Fibroblast of mammary gland (primary cell): ENCODE measurements at regions not wholly inside any gene's neighbourhood (a gene's known extent, or its start where the extent isn't known, plus 50 kb on each side); places are given as distances from the start of the nearest gene placed in this dataset.

ENCODE experiments used
- DNase-seq: peaks from one replicate; pipeline ENCODE4 v3.0.0-alpha.2; 2010; ENCODE audit warnings: low read depth
- H3K4me3 ChIP-seq: 2 replicates; pipeline ENCODE4 v1.5.1; 2011; ENCODE audit warnings: low read depth, mild to moderate bottlenecking, low read length, moderate library complexity; ENCODE audit not compliant: control insufficient read depth
- TF ChIP-seq, protein P1 (sequence below): conservative IDR thresholded peaks from 2 replicates; pipeline ENCODE4 v1.5.1; 2011; ENCODE audit warnings: low read depth, low read length, inconsistent platforms; ENCODE audit not compliant: control insufficient read depth, insufficient read depth

DNA sequence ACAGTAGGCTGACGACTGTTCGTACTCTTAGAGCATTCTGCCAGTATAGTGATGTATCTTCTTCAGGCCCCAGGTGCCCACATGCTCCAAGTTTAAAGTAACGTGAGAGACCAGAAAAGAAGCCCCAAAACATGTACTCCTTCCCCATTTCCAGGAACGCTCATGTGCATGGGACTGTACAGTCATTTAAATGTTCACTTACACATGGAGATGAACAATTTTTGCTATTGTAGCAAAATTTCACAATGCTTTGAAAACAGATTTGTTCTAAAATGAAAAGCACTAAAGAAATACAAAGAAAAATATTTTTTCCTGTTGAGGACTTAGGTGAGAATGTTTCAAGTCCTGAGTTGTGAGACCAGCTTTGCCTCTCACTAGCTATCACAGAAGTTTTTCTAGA lies 269.3 kb upstream of the PRDM1 start:
- H3K4me3 ChIP-seq, result no peak overlapping the region
- TF ChIP-seq, protein P1, sequence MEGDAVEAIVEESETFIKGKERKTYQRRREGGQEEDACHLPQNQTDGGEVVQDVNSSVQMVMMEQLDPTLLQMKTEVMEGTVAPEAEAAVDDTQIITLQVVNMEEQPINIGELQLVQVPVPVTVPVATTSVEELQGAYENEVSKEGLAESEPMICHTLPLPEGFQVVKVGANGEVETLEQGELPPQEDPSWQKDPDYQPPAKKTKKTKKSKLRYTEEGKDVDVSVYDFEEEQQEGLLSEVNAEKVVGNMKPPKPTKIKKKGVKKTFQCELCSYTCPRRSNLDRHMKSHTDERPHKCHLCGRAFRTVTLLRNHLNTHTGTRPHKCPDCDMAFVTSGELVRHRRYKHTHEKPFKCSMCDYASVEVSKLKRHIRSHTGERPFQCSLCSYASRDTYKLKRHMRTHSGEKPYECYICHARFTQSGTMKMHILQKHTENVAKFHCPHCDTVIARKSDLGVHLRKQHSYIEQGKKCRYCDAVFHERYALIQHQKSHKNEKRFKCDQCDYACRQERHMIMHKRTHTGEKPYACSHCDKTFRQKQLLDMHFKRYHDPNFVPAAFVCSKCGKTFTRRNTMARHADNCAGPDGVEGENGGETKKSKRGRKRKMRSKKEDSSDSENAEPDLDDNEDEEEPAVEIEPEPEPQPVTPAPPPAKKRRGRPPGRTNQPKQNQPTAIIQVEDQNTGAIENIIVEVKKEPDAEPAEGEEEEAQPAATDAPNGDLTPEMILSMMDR, result no peak
- no peak for DNase-seq

DNA sequence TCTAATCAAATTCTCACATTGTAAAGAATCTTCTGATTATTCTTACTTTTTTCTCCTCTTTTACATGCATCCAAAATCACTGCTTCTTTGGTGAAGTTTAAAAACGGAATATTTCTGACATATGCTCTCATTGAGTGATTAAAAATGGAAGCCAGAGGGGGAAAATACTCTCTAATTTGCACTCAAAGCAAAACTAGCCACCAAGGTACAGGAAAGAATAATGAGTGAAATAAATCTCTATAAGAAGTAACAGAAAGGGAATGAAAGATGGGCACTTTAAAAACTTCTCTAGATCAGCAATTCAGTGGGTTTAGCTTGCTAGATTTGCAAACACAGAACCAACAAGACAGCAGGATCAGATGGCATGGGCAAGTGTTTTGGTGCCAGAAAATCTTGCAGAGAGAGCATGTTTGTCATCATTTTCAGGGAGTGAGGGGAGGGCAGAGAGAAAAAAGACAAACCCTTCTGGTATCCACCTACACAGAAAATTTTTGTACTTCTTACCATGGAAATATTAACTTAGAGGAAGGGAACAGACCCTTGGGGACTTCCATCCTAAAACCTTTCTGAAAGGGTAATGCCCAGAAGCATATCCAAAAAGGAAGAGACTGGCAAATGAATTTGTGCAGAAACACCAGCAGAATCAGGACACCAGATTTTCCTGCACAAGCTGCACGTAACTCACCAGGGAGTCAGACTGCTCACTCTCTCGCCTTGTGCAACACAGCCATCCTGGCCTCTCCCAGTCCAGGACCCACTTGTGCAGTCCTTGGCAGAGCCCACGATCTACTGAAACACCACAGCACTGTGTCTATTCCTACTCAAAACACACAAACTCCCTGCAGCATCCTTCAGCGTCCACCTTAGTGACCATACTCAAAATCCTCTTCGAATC lies 270.2 kb upstream of the PRDM1 start:
- TF ChIP-seq, protein P1, result no peak
- no peak for DNase-seq
- no peak overlapping the region for H3K4me3 ChIP-seq

DNA sequence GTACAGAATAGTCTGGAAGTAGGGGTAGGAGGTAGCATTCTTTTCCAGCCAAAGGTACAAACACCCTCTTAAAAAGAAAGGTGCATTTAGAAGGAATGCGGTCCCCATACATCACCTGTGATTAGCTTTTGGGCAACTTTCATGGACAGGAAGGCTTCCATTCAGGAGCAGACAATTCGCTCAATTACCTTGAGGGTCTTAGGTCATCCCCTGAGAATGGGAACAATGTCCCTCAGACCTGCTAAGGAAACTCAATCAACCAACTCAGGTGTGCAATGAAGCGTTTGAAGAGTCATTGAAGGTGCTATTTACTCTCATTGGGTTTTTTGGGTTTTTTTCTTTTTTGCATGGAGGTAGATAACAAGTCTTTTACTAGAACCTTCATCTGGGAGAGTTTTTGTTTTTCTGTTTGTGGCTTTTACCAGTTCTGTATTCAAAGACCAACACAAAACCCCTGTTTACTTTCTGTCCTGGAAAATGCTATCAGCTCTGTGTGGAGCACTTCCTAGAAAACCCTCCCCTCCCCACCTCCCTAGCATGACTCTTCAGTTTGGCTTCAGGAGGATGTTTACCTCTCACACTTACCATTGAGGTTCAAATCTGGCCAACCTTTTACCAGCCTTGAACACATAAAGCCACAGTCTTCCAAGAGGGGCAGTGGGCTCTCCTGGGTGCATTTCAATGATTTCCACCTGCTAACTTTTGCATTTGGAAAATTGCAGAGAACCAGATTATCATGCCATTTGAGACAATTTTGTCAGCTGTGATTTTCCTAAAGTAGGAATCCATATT lies 271.2 kb upstream of the PRDM1 start:
- TF ChIP-seq, protein P1, result no peak
- H3K4me3 ChIP-seq, result no peak overlapping the region
- no peak for DNase-seq

DNA sequence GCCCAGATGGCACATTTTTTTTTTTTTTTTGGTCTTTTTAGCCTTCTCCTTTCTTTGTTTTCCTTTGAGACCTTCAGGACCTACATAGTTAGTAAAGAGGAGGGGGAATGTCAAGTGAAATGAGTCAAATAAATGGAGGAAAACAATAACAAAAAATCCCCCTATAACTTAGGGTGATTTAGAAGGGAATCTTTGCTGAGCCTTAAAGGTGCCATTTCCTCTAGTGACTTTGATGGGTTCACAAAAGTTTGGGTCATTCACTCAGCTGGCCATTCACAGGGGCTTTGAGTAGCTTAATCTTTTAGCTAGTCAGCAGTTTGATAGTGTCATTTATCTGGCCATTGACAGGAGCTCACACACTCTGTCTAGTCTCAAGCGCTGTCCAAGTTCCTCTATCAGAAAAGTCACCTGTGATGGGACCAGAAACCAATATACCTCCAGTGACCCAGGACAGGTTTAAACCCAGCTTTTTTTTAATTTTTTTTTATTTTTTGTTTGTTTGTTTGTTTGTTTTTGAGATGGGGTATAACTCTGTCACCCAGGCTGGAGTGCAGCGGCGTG lies 275.1 kb upstream of the PRDM1 start:
- H3K4me3 ChIP-seq, result no peak overlapping the region
- TF ChIP-seq, protein P1, result no peak
- DNase-seq, result no peak

DNA sequence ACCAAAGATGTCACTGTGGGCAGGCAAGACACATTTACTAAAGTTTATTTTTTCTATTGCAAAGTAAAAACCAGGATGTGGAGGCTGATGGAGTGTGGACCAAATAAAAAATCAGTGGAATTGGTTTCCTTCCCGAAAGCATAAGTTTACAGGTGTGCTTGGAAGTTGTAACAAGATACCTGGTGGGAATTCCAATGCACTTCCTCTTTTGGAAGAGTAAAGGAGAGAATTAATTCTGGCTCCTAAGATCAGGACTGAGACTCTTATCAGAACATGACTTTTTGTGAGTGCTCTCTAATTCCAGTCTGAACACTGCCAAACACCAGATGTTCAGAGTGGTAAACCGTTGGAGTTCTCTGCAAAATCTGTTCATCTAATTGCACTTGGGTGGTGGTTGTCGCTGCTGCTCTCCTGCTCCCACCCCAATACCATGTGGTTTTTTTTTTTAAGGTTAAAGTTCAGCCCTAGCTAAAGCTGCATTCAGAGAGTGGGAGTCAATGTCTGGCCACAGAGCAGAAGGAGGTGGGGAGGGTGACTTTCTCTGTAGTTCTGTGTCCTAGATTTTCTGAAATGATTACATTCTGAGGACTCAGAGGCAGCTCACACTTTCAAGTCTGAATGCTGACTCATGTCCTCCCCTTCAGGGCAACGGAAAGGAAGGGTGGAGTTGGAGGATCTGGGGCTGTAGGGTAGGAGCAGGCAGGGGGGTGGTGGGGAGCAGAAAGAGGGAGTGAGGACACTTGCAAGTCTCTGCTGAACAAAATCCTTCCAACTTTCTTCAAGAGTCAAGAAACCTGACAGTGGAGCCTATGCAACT lies 275.8 kb upstream of the PRDM1 start:
- DNase-seq, result peak; percentile 92
- TF ChIP-seq, protein P1, result no peak
- H3K4me3 ChIP-seq, result no peak overlapping the region

DNA sequence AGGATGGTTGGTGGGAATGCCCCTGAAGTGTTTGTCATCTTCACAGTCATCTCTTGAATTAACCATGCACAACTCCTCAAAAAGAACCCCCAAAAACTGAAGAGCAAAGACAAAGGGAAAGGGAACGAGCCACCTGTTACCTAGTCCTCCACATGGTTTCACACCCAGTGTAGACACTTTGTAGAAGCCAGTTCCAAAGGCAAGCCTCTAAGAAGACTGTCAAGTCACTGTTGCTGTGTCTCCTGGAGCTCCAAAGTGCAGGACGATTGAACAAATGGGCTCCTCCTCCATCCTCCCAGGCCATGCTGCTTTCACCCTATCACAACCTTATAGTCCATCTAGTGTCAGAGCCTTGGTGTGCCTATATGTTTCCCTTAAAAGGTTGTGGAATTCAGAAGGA lies 277.6 kb upstream of the PRDM1 start:
- DNase-seq, result no peak
- no peak overlapping the region for H3K4me3 ChIP-seq
- TF ChIP-seq, protein P1, result no peak
